Brain microvascular endothelial cell (primary cell): ENCODE measurements at regions not wholly inside any gene's neighbourhood (a gene's known extent, or its start where the extent isn't known, plus 50 kb on each side); places are given as distances from the start of the nearest gene placed in this dataset.

ENCODE experiments used
- DNase-seq: peaks from one replicate; pipeline ENCODE4 v3.0.0-alpha.2; 2020
- H3K27ac ChIP-seq: fragments of 250-450 bp; sonication (Bioruptor Pico); 2 replicates; pipeline ENCODE4 v1.5.1; 2020; ENCODE audit warnings: mild to moderate bottlenecking, moderate library complexity
- H3K27me3 ChIP-seq: fragments of 250-450 bp; sonication (Bioruptor Pico); replicated peaks from 2 replicates; pipeline ENCODE4 v1.5.1; 2020; ENCODE audit warnings: mild to moderate bottlenecking
- H3K36me3 ChIP-seq: fragments of 250-450 bp; sonication (Bioruptor Pico); replicated peaks from 2 replicates; pipeline ENCODE4 v1.5.1; 2020; ENCODE audit warnings: mild to moderate bottlenecking
- H3K4me3 ChIP-seq: 2 replicates; pipeline ENCODE4 v1.5.1; 2011; ENCODE audit warnings: low read depth, mild to moderate bottlenecking, control low read depth, low read length, moderate library complexity
- CTCF ChIP-seq: IDR thresholded peaks from 2 replicates; pipeline ENCODE4 v1.5.1; 2011; ENCODE audit warnings: low read depth, mild to moderate bottlenecking, moderate library complexity, low read length, control low read depth, inconsistent platforms; ENCODE audit errors: missing control alignments
- in situ Hi-C: cut with HindIII; loops from 2 replicates; pipeline ENCODE4 v1.10.0; 2017; ENCODE audit warnings: low sequenced_read_pairs, low pct_ligation_motif_present

- Histone ChIP-seq H3K36me3 (no peaks in the 10 kb centered on the region), H3K27ac (no peak overlapping the region), H3K4me3 (no peak overlapping the region), H3K27me3 (no peaks in the 10 kb centered on the region)
- in situ Hi-C loops = no loop called here
- no peak for TF ChIP-seq CTCF
- DNase-seq = no peak
These were observed 160.3 kb downstream of the PTEN start for GRCh38 chr10:88023676-88024075.

DNA sequence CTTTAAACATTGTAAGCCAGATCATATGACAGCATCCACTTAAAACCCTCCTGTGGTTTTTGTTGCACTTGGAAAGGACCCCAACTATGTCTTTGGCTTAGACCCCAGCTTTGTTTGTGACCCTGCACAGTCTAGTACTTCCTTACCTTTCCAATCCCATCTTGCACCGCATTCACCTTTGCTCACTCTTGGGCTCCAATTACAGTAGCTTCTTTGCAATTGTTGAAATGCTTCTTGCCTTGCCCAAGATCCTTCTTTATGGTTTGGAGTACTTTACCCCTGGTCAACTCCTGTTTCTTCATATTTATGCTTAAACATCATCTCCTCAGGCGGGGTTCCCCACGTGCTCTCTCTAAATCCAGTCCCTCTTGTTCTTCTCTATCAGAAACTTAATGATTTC, 162.6 kb downstream of the PTEN start:
- H3K27me3 ChIP-seq = no peaks in the 10 kb centered on the region
- in situ Hi-C loops = no loop called here
- no peaks in the 10 kb centered on the region for H3K36me3 ChIP-seq
- DNase-seq = no peak
- no peak overlapping the region for H3K4me3 ChIP-seq
- no peak overlapping the region for H3K27ac ChIP-seq
- TF ChIP-seq CTCF = no peak

DNA sequence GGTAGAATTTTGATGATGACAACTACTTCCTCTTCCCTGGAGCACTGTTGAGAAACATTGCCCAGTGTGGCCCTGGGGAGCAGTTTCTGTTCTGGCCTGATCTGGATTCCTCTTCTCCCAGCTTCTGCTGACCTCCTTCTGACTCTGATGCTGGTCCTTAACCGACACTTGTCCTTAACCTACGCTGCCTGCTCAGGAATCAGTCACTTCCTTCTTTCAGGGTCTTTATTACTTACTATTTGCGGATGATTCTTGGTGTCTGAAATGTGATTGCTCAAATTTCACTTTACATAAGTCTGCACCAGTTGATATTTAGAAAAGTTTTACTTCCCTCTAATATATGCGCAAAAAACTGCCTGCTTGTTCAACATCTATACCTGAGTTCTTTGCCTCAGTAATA, 164.1 kb downstream of the PTEN start:
- Histone ChIP-seq H3K27me3 (no peaks in the 10 kb centered on the region), H3K4me3 (no peak overlapping the region), H3K36me3 (no peaks in the 10 kb centered on the region), H3K27ac (no peak overlapping the region)
- no peak for TF ChIP-seq CTCF
- in situ Hi-C loops = no loop called here
- DNase-seq = no peak

GRCh38 chr10:88028072-88028471, 164.6 kb downstream of the PTEN start:
- no peaks in the 10 kb centered on the region for H3K36me3 ChIP-seq
- H3K27ac ChIP-seq = no peak overlapping the region
- no peak overlapping the region for H3K4me3 ChIP-seq
- H3K27me3 ChIP-seq = no peaks in the 10 kb centered on the region
- TF ChIP-seq CTCF = no peak
- in situ Hi-C loops = no loop called here
- DNase-seq = no peak

DNA sequence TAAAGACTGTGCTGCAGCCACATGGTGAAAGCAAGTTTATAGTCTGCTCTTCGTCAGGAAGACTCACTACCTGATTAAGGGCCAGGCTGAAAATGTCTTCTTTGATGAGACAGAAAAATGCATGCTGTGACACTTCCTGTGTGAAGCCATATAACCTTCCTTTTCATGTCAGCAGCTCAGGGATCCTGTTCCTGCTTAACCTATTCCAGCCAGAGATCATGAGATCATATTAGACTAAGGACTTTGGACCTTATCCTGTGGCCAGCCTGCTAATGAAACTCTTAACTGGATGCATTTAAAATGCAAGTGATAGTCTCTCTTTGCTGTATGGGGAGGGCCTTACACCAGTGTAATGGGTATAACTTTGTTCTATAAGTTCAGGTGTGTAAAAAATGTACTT, 165.2 kb downstream of the PTEN start:
- no peaks in the 10 kb centered on the region for H3K27me3 ChIP-seq
- no peaks in the 10 kb centered on the region for H3K36me3 ChIP-seq
- in situ Hi-C loops = no loop called here
- DNase-seq = no peak
- no peak overlapping the region for H3K4me3 ChIP-seq
- no peak for TF ChIP-seq CTCF
- H3K27ac ChIP-seq = no peak overlapping the region

- DNase-seq = peak; percentile 56
These were observed 169.1 kb downstream of the PTEN start for GRCh38 chr10:88032566-88032965.

More at GRCh38 chr10:88032566-88032965, 169.1 kb downstream of the PTEN start:
- H3K4me3 ChIP-seq = no peak overlapping the region
- in situ Hi-C loops = no loop called here
- no peaks in the 10 kb centered on the region for H3K36me3 ChIP-seq
- no peak overlapping the region for H3K27ac ChIP-seq
- no peak for TF ChIP-seq CTCF
- H3K27me3 ChIP-seq = no peaks in the 10 kb centered on the region
